Stimulated activated CD8-positive, alpha-beta memory T cell treated with anti-CD3 and anti-CD28 coated beads, Interleukin-4, amount 100 ng/mL, for 48 hours (primary cell): ENCODE measurements at regions not wholly inside any gene's neighbourhood (a gene's known extent, or its start where the extent isn't known, plus 50 kb on each side); places are given as distances from the start of the nearest gene placed in this dataset.
"Not testable (repeated sequence)": the region's sequence is repeated elsewhere in the genome, so short reads cannot be mapped to it uniquely, and the experiment has no call there.

ENCODE experiments used
- DNase-seq: peaks from one replicate; pipeline ENCODE4 v3.0.0-alpha.2; 2020

DNA sequence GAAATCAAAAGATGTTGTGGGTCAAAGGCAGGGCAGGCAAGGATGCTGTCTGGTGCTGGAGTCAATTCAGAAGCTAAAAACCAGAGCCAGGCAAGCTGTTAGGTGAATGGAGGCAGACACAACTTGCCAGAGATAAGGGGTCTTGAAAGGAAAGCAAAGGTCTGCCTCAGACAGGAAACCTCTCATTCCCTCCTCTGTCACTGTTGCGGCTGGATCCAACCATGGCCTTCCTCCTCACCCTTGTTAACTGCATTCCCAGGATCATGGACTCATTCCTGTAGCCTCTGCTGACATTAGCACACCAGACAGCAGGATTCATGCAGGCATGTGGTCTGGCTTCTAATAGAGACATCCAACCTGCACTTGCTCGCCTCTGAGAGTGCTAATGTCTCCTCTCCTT lies 186.7 kb upstream of the HS3ST3A1 start:
- DNase-seq, result no peak

DNA sequence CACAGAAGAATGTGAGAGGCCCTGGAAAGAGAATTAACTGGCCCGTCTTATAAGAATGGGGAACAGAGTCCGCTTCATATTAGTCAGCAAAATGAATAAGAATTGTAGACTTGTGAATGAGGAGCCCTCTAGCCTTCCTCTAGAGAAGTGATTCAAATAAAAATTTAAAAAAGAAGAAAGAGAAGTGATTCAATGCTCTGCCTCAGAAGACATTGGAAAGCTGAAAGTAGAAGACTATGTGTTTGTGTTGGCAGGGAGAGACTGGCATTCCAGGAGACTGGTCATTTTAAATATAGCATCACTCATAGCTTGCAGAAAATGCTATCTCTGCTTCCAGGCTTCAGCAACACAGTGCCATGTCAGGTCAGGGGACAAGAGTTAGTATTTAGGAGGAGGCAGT lies 190.6 kb upstream of the HS3ST3A1 start:
- no peak for DNase-seq

DNA sequence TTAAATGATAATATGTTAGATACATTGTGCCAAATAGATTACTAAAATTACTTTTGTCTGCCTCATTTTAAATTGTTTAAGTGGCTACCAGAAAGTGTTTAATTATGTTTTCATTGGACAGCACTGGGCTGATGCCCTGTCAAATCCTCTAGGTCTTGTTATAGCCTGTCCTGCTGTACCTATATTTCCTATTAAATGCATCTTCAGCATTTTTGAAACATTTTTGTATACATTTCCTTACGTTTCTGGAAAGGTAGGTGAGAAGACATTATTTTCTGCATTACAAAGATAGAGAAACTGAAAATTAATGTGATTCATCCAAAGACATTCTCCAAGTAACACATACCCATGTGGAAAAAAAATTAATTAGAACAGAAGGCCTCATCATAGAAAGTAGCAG lies 192.2 kb upstream of the HS3ST3A1 start:
- no peak for DNase-seq

DNA sequence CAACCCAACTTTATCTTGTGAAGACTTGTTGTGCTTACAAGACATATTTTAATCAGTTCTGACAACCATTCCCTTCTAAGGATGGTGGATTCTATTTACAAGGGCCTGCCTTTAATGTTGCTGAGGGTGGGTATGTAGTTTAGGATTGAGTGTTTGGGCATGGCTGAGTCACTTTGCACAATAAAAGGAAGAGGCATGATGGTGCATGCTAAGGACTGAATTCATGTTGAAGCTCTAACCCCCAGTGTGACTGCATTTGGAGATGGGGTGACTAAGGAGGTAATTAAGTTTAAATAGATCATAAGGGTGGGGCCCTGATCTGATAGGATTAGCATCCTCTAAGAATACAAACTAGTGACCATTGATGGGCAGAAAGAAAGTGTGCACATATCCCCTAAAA lies 196.1 kb upstream of the HS3ST3A1 start:
- DNase-seq, result no peak

DNA sequence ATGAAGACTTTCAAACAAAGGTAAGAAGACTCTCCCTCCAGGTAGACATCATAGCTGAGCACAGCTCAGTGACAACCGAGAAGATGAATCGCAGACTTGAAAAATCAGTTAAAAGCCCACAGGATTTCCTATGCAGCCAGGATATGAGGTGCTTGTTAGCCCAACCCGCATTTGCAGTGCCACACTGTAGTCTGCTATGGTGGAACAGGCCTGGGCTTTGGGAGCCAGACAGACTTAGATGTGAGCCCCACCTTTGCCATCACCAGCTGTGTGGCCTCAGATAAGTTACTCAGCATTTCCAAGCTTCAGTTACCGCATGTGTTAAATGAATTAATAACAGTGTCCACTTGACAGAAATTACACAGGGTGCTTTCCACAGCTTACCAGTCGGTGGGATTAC lies 204.4 kb upstream of the HS3ST3A1 start:
- no peak for DNase-seq

DNA sequence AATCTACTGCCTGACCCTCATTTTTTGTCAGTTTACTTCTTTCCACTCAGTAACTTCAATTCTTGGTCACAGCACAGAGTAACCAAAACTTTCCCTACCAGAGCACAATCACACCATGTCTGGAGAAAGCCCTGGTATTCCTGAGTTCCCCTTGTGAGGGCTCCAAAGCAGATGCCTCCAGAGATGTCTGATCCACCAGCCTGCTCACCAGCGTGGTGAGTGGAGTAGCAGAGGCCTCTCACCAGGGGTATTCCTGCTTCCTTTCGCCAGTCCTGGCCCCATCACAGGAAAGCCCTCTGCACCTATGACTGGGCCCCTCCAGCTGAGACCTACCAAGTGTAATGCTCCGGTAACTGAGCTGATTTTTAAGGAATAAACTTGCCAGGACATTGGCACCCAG lies 205.4 kb upstream of the HS3ST3A1 start:
- no peak for DNase-seq

DNA sequence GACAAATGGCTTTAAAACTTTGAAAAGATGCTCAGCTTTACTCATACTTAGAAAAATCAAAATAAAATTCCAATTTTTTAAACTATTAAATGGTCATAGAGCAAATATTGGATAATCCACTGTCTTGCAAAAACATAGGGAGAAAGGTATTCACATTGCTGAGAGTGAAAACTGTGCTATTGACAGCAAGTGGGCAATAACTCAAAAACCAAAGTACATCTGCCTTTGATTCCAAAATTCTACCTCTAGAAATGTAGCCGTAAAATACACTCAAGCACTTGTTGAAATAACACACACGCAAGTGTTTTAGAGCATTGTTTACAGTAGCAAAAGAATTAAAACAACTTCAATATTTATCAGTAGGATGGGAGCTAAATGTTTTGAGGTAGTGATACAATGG lies 210.6 kb upstream of the HS3ST3A1 start:
- no peak for DNase-seq

DNA sequence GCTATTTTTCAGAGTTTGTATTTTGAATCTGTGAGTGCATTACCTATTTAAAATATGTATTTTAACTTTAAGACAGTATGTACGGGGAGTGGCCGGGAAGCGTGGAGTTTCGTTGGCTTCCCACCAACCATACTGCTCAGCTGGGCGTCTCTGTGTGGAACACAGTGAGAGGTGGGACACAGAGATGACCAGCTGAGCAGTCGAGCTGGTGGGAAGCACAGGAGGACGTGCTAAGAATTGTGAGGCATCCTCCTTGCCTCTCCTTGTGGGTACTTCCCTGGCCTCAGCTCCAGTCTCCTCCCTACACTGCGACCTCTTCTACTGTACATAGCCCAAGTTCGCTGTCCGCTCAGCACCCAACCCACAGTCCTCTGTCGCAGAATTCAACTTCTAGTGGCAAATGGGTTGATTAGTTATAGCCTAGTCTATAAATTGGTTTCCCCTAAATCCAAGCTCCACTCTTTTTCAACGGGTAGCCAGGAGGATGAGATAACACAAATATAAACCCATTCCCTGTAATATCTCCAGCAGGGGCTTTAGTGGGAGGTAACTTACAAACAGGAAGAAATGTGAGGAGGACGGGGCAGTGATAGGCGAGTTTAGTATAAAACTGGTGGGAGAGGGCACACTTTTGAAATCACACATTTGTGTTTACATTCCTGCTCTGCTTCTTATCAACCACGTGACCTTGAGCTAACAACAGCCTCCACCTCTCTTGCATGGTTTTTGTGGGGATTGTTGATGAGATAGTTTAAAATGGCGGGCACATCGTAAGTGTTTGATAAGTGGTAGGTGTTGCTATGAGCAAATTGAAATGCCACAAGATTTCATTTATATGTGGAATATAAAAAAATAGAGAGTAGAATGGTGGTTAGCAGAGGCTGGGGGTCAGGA lies 211.9 kb upstream of the HS3ST3A1 start:
- no peak for DNase-seq

DNA sequence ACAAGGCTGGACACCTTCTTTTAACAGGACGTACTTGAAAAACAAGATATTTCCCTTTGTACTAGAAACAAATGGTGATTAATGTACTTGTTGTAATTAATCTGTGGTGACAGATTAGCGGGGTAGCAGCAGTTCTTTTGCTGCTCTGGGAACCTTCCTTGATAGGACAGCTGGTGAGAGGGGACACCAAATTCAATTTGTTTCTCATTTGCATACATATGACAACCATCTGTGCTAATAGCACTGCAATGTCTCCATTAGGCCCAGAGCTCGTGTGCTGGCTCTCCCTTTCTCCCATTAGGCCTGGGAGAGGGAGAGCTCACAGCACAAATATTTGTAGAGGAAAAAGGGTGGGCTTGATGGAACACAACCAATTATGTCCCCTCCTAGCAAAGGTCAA lies 221.0 kb upstream of the HS3ST3A1 start:
- DNase-seq, result no peak

DNA sequence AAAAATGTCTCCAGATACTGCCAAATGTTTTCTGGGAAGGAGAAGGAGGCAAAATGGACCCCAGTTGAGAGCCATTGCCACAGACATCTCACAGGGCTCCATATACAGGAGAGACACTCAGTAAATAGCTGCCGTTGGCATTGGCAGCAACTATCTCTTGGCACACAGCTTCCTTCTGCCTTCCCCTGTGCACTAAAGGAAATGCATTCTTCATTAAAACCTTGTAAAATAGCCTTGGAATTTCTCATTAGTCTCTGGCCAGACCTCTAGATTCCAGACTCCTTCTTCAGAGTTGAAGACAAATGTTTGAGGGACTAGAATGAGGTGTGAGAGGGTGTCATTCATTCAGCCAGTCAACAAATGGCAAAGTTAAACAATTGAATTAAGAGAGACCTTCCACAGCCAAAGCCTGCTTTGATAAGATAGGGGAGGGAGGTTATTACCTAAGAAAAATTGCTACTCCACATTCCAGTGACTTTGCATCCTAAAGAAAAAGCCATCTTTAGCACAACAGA lies 223.9 kb upstream of the HS3ST3A1 start:
- DNase-seq, result no peak

DNA sequence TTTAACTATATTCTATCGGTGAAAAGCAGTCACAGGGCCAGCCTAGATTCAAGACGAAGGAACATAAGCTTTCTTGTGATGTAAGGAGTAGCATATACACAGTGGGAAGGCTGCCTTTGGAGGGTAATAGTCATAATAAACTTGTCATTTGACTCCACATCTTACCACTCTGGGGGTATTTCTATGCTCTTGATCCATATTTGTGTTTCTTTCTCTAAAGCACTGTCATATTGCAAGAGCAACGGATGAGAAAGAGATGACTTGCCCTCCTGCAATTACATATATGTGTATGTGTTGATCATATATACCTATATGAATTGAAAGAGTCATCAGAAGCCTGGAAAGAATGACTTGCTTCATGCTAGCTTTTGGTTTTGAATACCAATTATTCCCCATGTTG lies 225.4 kb upstream of the HS3ST3A1 start:
- DNase-seq, result no peak

DNA sequence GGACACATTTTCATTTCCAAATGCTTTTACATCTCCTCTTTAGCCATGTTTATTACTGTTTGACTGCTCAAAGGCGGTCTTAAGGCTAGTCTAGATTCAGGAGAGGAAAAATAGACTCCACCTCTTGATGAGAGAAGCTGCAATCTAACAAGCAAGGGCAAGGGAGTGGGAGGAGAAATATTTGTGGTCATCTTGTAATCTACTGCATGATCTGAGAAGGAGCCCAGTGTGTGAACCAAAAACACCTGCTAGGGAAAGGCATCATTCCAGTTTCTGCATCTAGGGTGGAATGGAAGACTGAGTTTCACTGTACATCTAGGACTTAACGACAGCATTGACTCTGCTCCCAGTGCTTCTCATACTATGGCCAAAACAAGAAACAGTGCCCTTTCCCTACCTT lies 232.2 kb upstream of the HS3ST3A1 start:
- no peak for DNase-seq

DNA sequence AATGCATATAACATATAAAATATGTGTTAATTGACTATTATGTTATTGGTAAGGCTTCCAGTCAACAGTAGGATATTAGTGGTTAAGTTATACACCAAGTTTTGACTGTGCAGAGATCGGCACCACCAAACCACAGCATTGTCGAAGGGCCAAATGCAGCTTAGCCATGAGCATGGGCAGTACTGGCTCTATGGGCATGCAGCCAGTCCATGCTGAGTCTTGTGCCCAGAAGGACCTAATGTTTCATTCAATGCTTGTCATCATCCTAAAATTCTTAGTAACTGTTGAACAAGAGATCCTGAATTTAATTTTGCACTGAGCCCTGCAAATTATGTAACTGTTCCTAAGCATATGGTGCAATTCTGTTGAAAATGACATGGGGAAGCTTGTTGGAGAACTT lies 233.4 kb upstream of the HS3ST3A1 start:
- DNase-seq, result no peak

DNA sequence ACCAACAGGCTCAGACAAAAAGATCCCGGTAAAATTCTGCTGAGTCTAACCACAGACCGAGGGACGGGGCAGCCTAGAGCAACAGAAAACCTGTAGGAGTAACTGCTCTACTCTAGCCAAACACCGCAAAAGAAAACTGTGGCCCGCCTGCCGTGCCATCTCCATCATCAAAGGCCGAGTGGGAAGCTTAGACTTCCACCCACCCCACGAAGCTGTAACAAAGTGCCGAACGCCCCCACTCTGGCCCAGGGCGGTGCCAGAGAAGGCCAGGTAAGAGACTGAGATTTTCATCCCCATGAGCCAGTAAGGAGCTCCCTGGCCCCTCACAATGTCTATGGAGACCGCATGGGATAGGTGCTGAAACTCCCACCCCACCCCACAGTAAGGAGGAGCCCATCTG lies 231.9 kb upstream of the COX10 start:
- no peak for DNase-seq

DNA sequence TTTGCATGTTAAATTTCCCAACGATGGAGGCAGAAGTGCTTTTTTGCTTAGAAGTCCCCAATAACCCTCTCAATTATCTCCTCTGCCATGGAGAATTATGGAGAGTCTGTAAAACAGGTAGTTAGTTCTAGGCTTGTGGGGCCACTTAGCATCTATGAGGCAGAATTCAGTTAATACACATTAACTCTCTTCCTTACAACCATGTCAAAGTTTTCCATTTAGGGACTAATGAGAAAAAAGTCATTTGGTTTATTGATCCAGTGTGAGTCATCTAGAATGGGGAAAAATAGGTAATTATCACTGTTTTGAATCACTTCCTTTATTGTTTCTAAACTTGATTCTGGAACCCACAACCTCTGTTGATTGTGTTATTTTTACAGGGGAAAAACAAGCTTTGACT lies 229.1 kb upstream of the COX10 start:
- DNase-seq, result no peak

DNA sequence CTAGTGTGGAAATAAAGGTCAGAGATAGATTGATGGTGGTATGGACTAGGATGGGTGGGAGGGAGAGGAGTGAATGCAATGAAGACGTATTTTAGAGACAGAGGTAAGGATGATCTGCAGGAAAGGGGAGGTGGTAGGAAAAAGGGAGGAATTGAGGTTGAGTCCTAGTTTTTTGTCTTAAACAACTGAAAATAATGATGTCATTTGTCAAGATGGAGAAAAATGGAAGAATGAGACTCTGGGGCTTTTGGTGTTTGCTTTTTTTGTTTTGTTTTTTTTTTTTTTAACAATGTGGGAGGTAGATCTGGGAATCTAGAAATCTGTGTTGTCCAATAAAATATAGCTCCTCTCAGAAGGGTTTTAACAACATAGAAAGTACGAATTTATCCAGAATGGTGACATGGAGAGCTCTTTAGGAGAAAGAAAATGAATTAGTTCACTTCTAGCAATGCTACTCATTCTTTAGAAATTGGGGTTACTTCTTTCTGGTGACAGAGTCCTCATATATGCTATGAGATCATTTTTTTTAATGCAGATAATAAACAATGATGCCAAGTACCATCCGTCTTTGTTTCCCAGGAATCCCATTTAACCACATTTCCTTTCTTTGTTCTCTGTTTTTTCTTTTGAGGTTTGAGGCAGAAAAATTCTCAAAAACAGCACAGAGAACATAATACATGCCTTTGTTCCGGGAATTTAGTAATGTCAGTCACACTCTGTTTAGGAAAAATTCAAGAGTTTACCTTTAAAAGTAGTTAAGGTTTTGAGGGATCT lies 225.3 kb upstream of the COX10 start:
- no peak for DNase-seq

DNA sequence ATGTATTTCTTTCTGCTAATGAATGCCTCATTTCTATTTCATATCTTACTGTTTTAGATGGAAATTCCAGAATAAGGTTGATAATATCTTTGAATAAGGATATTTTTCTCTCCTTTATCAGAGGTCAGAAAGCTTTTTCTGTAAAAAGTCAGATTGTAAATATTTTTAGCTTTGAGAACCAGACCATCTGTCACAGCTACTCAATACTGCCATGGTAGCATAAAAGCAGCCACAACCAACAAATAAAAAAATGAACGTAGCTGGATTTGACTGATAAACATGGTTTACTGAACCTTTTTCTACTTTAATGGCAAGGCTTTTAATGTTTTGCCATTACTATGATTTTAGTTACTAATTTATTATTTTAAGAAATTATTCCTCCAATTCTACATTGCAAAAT lies 217.4 kb upstream of the COX10 start:
- no peak for DNase-seq

DNA sequence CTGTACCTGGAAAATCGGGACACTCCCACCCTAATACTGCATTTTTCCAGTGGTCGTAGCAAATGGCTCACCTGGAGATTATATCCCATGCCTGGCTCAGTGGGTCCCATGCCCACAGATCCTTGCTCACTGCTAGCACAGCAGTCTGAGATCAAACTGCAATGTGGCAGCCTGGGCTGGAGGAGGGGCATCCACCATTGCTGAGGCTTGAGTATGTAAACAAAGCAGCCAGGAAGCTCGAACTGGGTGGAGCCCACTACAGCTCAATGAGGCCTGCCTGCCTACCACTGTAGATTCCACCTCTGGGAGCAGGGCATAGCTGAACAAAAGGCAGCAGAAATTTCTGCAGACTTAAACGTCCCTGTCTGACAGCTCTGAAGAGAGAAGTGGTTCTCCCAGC lies 213.6 kb upstream of the COX10 start:
- DNase-seq, result not testable (repeated sequence)

DNA sequence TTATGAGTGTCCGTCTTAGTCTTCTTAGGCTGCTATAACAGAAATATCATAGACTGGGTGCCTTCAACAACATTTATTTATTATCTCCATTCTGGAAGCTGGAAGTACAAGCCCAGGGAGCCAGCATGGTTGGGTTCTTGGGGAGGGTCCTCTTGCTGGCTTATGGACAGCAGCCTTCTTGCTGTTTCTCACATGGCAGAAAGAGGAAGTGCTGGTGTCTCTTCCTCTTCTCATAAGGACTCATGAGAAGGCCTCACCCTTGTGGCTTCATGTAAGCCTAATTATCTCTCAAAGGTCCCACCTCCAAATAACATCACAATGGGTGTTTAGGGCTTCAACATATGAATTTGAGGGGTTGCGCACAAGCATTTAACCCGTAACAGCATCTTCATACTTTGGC lies 207.0 kb upstream of the COX10 start:
- no peak for DNase-seq

DNA sequence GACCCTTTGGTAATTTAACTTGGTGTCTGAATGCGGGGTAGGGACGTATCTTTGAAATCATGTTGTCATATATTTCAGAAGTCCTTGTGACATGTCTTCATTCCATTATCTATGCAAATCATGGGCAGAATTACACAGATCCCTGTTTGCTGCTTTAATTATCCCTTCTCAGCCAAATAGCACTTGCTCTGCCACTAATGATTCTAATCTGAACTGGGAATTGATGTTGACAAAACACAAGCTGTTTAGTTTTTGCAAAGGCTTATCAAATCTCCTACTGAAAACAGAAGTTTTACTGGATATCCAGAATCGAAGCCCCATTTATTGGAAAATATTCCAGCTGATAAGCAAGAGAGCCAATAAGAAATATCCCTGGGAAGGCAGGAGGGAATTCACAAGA lies 205.9 kb upstream of the COX10 start:
- no peak for DNase-seq

DNA sequence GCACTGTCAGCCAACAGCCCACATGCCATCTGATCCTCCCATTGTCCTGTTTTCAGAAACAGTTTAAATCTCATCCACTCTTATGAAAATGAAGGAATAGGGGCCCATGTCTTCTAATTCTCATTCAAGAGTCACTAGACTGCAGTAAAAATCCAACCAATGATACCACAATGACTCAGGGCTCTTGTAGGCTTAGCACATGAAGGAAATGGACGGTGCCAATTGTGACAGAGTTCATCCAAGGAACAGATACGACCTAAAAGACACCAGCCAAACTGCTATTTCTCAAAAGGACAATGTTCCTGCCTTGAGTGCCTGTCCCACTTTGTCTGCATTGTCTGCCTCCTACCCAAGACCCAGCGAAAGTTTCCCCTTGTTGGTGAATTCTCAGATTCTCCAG lies 204.8 kb upstream of the COX10 start:
- DNase-seq, result no peak

DNA sequence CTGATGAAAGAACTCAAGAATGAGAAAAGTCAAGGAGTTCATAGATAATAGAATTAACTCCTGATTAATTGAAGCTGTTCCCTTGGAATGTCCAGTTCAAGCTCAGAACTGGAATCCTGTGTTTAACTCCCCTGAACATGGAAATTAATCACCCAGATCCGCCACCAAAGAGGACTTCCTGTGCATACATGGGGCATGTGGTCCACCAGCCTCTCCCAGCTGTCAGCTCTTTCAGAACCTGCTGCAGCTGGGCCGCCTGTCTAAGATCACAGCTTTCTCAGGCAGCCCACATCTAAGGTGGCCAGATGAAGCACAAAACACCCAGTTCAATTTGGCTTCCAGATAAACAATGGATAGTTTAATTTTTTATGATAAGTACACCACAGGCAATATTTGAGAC lies 203.7 kb upstream of the COX10 start:
- DNase-seq, result no peak

DNA sequence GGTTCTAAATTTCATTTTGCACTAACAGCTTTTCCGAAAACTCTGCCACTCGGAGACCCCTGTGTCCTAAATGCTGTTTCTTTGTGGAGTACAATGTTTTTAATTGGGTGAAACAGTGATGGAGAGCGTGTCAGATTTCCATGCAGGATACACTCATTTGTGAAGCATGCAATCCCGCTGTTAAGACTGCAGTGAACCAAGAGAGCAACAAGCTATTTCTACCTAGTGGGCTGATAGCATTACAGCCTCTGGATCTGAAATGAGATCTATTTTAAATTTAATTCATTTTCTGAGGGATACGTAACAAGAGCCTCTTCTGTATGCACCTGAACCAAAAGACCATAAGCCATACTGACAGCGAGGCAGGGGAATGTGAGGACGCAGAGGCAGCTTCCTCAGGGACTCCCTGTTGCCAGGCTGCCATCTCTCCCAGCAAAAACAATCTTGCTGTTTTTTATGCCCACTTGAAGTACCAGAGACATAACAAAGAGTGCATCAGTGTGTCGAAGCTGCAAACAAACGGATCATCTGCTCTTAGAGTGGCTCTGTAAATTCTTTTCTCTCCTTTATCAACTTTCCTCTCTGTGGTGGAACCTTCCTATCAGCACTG lies 199.9 kb upstream of the COX10 start:
- no peak for DNase-seq

DNA sequence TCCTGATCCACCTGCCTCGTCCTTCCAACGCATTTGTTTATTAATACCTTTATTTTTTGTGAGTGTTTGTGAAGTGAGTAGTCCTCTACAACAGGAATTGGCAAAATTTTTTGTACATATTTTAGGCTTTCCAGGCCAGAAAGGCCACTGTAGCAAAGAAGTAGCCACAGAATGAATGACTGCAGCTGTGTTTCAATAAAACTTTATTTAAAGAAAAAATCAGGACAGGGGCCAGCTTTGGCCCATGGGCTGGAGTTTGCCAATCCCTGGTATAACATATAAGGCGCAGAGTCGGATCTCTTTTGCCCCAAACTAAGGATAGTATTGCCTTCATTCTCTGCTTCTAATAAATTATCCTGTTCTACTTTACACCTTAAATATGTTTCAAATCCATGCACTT lies 198.0 kb upstream of the COX10 start:
- no peak for DNase-seq
